Ascending aorta (tissue), 2 donors: ENCODE measurements at regions not wholly inside any gene's neighbourhood (a gene's known extent, or its start where the extent isn't known, plus 50 kb on each side); places are given as distances from the start of the nearest gene placed in this dataset.

Experiments
- DNase-seq, 2 donors: peaks; one replicate each; pipeline ENCODE4 v3.0.0-alpha.2; 2019; ENCODE audit warnings: low spot score in 2 of 2
- H3K27ac ChIP-seq, 2 donors: fragments of 200-600 bp; sonication (generic); one replicate each; pipeline ENCODE4 v1.5.1; 2016 to 2017; ENCODE audit warnings: mild to moderate bottlenecking in 1 of 2
- H3K27me3 ChIP-seq: fragments of 200-600 bp; sonication (generic); one replicate; pipeline ENCODE4 v1.5.1; 2017
- H3K36me3 ChIP-seq, 2 donors: fragments of 200-600 bp; sonication (generic); one replicate each; pipeline ENCODE4 v1.5.1; 2016
- H3K4me1 ChIP-seq, 2 donors: fragments of 200-600 bp; sonication (generic); one replicate each; pipeline ENCODE4 v1.5.1; 2016 to 2017; ENCODE audit warnings: mild to moderate bottlenecking in 1 of 2
- H3K4me3 ChIP-seq, 2 donors: fragments of 200-600 bp; sonication (generic); one replicate each; pipeline ENCODE4 v1.5.1; 2016 to 2017; ENCODE audit warnings: mild to moderate bottlenecking in 1 of 2
- H3K9me3 ChIP-seq, 2 donors: fragments of 200-600 bp; sonication (generic); one replicate each; pipeline ENCODE4 v1.5.1; 2016
- intact Hi-C: fragments of 100-400 bp; cut with DNase I; formaldehyde crosslinking; loops from one replicate; pipeline ENCODE4 v1.15.1; 2023
- TF ChIP-seq, protein P1 (sequence below), 3 experiments: fragments of 200-600 bp in 2 of 3; fragments of 450-650 bp in 1 of 3; sonication (generic) in 2 of 3; IDR thresholded peaks; one replicate each; pipeline ENCODE4 v1.5.1; 2016 to 2019; ENCODE audit warnings: antibody characterized with exemption in 3 of 3, mild to moderate bottlenecking in 1 of 3, moderate library complexity in 1 of 3

DNA sequence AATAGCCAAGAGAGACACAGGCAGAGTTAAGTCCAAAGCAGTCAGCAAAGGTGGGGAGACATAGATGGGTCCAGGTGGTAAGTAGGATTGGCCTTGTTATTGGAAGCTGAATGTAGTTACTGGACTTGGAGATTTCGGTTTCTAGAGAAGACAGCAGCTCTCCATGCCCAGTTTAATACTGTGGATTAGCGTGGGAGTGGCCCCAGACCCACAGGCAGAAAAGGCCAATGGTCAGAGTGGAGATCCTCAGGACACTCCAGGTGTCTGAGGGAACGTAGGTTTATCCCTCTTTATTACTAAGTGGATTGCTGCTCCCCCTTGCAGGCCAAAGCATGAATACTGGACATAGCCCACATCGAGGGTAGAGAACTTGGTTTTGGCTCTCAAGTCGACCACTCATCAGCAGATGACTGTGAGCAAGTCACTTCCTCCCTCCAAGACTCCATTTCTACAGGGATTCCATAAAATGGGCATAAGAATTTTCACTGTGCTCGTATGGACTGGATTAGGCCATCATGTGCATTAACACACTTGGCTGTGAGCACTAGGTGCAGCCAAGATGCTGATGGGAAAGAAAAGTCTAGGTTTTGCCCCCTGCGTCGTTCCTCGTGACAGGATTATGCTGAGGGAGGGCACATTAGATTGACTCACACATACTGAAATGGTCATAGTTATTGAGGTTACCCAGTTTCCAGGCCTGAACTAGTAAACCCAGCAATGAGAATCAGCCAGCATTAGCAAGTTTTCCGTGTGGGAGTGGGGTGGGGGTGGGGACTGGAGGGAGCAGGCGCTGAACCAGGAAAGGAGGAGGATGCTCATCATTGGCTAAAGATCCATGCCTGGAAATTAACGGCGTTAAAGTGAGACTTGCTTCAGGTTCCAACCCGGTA lies 225.2 kb upstream of the TPRG1 start:
- Histone ChIP-seq H3K27me3 (no peaks in the 10 kb centered on the region), H3K27ac (peak overlapping the region; percentile 98 to 99), H3K36me3 (no peaks in the 10 kb centered on the region), H3K4me1 (peaks cover 29 to 69% of the 10 kb centered on the region in 2 donors), H3K9me3 (no peaks in the 10 kb centered on the region), H3K4me3 (peak overlapping the region; percentile 57 to 64)
- TF ChIP-seq, protein P1, sequence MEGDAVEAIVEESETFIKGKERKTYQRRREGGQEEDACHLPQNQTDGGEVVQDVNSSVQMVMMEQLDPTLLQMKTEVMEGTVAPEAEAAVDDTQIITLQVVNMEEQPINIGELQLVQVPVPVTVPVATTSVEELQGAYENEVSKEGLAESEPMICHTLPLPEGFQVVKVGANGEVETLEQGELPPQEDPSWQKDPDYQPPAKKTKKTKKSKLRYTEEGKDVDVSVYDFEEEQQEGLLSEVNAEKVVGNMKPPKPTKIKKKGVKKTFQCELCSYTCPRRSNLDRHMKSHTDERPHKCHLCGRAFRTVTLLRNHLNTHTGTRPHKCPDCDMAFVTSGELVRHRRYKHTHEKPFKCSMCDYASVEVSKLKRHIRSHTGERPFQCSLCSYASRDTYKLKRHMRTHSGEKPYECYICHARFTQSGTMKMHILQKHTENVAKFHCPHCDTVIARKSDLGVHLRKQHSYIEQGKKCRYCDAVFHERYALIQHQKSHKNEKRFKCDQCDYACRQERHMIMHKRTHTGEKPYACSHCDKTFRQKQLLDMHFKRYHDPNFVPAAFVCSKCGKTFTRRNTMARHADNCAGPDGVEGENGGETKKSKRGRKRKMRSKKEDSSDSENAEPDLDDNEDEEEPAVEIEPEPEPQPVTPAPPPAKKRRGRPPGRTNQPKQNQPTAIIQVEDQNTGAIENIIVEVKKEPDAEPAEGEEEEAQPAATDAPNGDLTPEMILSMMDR (IDR thresholded peaks at IDR 0.05) = no peak
- intact Hi-C loops = loop anchor here (5.0 kb wide), 4 partner anchors 164 to 894 kb away; no protein-coding TSS in a partner anchor
- DNase-seq = no peak

DNA sequence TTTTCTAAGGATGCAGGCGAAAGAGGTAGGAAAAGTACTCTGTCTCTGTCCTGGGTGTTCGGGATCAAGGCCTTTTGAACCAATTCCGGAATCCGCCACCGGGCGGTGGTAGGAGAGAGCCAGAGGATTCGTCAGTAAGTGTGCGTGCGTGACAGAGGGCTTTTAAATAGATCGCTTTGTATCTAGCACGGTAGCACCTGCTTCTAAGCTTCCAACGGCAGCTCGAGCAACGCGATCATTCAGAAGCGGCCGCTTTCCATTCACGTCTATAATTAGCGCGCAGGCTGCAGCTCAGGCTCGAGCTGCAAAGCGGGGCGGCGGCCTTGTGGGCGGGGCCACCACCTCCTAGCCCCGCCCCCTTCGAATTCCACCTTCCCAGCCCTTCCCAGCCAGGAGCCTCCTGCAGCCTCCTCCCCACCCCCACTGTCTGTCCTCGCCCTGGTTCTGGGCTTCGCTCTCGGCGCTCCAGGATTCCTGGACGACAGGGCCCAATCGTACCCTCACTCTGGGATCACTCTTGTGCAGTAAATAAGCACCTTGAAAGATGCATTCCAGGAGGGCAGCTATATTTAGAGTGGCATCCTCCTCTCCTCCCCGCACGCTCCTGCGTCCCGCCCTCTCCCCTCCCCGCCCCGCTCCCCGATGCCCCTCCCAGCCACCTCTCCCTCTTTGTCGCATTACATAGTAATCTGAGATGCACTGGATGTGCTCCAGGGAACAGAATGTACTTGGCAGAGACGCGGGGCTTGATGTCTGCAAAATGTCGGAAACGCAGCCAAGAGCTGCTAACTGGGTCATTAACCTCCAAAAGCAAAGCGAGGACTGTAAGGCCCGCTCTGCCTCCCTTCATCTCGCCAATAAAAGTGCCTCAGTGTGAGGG lies 224.1 kb upstream of the TPRG1 start:
- TF ChIP-seq, protein P1 (IDR thresholded peaks at IDR 0.05) = peak; percentile 30 to 45 (median 44)
- Histone ChIP-seq H3K27ac (peak overlapping the region; percentile 98 to 99), H3K9me3 (no peaks in the 10 kb centered on the region), H3K36me3 (no peaks in the 10 kb centered on the region), H3K4me3 (peak overlapping the region; percentile 57 to 64), H3K4me1 (peaks cover 32 to 74% of the 10 kb centered on the region in 2 donors), H3K27me3 (no peaks in the 10 kb centered on the region)
- DNase-seq = peak; percentile 76 to 99
- intact Hi-C loops = loop anchor here (1.0 to 5.0 kb wide), 7 partner anchors 59 to 895 kb away; partner anchors contain the start of gene LPP

DNA sequence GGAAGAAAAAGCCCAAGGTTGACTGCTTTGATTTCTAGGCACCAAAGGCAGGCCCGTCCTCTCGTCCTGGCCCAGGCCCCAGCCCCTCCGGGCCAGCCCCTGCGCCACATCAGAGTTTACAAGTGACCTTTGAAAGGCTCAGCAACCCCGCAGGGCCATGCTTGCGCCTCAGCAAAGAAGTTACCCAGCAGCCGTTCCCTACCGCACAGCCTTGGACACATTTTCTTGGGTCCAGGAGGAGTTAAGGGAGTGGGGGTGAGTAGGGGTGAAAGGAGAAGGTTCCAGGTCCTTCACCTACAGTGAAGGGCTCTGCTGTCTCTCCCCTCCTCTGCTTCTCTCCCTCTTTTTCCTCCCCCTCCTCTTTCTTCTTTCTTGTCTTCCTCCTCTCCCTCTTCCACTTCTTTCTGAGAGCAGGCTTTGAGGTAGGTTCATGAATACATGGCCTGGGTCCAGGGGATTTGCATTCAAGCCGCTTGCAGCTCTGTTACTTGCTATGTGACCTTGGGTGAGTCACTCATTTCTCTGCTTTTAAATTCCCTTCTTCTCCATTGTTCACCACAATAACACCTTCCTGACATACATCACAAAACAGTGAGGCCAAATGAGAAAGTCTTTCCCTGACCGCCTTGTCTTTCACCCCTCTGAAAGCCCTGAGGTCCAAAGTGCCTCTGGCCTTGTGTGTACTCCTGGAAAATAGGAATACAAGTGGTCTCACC lies 223.3 kb upstream of the TPRG1 start:
- intact Hi-C loops = loop anchor here (1.0 to 5.0 kb wide), 7 partner anchors 60 to 896 kb away; partner anchors contain the start of gene LPP
- Histone ChIP-seq H3K9me3 (no peaks in the 10 kb centered on the region), H3K36me3 (no peaks in the 10 kb centered on the region), H3K27me3 (no peaks in the 10 kb centered on the region), H3K4me1 (peaks cover 32 to 74% of the 10 kb centered on the region in 2 donors), H3K27ac (peak overlapping the region; percentile 98 to 99), H3K4me3 (peak overlapping the region; percentile 57 to 64)
- TF ChIP-seq, protein P1 (IDR thresholded peaks at IDR 0.05) = no peak
- no peak for DNase-seq

DNA sequence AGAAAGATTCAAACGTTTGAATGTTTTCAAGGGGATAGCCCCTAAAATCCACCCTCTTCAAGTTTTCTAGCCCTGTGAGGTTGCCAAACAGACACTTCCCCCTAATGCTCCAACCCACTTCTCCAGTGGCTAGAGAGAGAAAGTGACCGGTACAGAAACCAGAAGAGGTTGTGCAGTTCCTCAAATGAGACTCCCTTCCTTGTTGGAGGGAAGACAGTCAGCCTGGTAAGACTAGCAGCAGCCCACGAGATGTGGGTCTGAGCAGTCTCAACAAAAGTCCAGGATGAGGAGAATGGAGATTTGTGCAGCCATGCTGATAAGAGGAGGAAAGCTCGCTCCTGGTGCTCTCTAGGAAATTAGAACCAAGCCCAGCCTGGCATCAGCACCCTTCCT lies 222.8 kb upstream of the TPRG1 start:
- Histone ChIP-seq H3K4me3 (peak overlapping the region; percentile 57 to 64), H3K9me3 (no peaks in the 10 kb centered on the region), H3K27ac (peak overlapping the region; percentile 98 to 99), H3K36me3 (no peaks in the 10 kb centered on the region), H3K4me1 (peaks cover 32 to 70% of the 10 kb centered on the region in 2 donors), H3K27me3 (no peaks in the 10 kb centered on the region)
- intact Hi-C loops = loop anchor here (1.0 to 5.0 kb wide), 7 partner anchors 60 to 897 kb away; partner anchors contain the start of gene LPP
- TF ChIP-seq, protein P1 (IDR thresholded peaks at IDR 0.05) = no peak
- no peak for DNase-seq

DNA sequence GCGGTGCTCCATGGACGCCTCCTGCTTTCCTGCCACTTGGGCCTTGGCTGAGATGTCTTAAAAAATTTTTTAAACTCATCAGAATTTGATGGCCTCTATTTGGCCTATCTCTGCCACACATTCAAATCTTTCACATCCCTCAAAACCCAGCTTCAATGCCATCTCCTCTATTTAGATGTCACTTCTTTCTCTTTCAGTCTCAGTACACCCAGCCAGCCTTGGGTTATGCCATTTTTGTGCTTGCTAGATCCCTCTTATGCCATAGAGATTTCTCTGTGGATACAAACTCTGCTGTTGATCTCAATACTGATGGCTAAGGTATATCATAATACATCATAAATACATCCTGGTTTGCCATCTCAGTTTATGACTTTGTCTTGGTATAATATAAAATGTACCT lies 222.3 kb upstream of the TPRG1 start:
- Histone ChIP-seq H3K27me3 (no peaks in the 10 kb centered on the region), H3K27ac (peak overlapping the region; percentile 98 to 99), H3K4me1 (peaks cover 32 to 68% of the 10 kb centered on the region in 2 donors), H3K4me3 (no peak overlapping the region), H3K9me3 (no peaks in the 10 kb centered on the region), H3K36me3 (no peaks in the 10 kb centered on the region)
- DNase-seq = no peak
- intact Hi-C loops = loop anchor here (2.0 to 5.0 kb wide), 6 partner anchors 61 to 897 kb away; no protein-coding TSS in a partner anchor
- TF ChIP-seq, protein P1 (IDR thresholded peaks at IDR 0.05) = no peak
